ENCODE measurements at regions not wholly inside any gene's neighbourhood (a gene's known extent, or its start where the extent isn't known, plus 50 kb on each side); places are given as distances from the start of the nearest gene placed in this dataset.

DNA sequence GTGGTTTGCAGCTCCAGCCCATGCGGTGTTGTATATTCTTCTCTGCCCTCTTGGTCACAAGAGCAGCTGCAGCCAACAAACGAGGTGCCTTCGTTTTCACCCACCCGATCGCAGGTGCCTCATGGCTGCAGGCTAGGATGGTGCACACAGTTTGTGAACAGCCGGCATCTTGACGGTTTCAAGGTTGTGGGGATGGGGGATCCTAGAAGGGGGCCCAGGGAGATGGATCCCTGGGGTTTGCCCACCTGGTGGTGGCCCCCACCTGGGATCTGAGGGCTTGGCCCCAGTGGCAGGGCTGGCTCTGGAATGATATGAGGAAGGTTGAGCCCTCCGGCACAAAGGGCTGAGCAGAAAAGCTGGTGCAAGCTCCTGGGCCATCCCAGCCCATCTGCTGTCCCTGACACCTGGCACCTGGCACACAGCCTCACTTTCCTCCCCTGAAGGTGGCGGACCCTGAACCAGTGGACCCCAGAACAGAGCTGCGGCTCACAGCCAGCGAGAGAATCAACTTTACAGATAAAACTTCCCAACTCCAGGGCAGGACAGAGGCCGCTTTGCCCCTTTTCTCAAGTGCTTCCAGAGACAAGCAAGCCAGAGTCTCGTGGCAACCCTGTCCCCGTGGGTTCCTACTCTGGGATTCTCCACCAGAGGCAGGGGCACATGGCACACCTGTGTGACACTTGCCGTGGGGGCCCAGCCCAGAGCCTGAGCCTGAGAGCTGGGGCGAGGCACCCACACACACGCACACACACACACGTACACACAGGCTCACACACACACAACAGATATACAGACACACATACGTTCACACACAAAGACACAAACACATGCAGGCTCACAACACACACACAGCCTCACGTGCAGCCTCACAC, 177.3 kb upstream of the PPP2R2D start:
- TF ChIP-seq, protein P1, sequence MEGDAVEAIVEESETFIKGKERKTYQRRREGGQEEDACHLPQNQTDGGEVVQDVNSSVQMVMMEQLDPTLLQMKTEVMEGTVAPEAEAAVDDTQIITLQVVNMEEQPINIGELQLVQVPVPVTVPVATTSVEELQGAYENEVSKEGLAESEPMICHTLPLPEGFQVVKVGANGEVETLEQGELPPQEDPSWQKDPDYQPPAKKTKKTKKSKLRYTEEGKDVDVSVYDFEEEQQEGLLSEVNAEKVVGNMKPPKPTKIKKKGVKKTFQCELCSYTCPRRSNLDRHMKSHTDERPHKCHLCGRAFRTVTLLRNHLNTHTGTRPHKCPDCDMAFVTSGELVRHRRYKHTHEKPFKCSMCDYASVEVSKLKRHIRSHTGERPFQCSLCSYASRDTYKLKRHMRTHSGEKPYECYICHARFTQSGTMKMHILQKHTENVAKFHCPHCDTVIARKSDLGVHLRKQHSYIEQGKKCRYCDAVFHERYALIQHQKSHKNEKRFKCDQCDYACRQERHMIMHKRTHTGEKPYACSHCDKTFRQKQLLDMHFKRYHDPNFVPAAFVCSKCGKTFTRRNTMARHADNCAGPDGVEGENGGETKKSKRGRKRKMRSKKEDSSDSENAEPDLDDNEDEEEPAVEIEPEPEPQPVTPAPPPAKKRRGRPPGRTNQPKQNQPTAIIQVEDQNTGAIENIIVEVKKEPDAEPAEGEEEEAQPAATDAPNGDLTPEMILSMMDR (IDR thresholded peaks at IDR 0.05) = no peak
- no peak for TF ChIP-seq POLR2A (IDR thresholded peaks at IDR 0.05)

Data from testis (tissue), 2 donors.